Fibroblast of villous mesenchyme (primary cell): ENCODE measurements at regions not wholly inside any gene's neighbourhood (a gene's known extent, or its start where the extent isn't known, plus 50 kb on each side); places are given as distances from the start of the nearest gene placed in this dataset.

Source experiments
- DNase-seq: peaks from one replicate; pipeline ENCODE4 v3.0.0-alpha.2; 2010; ENCODE audit warnings: low read depth
- H3K4me3 ChIP-seq: 2 replicates; pipeline ENCODE4 v1.5.1; 2011; ENCODE audit warnings: low read depth, mild to moderate bottlenecking, low read length
- TF ChIP-seq, protein P1 (sequence below): IDR thresholded peaks from 2 replicates; pipeline ENCODE4 v1.5.1; 2012; ENCODE audit warnings: low read depth, mild to moderate bottlenecking, low read length; ENCODE audit not compliant: insufficient read depth

DNA sequence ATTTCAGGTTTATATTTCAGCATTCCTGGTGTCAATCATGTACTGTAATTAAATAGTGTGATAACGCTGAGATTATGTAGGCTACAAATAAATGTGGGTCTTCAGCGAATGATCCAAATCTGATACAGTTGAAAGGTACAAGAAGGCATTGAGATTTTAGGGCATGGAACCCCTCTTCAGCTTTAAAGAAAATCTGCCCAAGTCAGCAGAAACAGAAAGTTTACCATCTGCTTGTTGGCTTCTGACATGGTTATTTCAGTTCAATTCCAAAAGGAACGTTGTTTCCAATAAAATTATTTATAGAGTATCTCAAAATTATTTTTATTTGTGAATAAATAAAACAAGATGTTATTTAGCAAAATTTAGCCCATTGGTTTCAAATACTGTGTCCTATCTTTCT lies 400.2 kb upstream of the RORA start:
- H3K4me3 ChIP-seq = no peak overlapping the region
- TF ChIP-seq, protein P1, sequence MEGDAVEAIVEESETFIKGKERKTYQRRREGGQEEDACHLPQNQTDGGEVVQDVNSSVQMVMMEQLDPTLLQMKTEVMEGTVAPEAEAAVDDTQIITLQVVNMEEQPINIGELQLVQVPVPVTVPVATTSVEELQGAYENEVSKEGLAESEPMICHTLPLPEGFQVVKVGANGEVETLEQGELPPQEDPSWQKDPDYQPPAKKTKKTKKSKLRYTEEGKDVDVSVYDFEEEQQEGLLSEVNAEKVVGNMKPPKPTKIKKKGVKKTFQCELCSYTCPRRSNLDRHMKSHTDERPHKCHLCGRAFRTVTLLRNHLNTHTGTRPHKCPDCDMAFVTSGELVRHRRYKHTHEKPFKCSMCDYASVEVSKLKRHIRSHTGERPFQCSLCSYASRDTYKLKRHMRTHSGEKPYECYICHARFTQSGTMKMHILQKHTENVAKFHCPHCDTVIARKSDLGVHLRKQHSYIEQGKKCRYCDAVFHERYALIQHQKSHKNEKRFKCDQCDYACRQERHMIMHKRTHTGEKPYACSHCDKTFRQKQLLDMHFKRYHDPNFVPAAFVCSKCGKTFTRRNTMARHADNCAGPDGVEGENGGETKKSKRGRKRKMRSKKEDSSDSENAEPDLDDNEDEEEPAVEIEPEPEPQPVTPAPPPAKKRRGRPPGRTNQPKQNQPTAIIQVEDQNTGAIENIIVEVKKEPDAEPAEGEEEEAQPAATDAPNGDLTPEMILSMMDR = no peak
- DNase-seq = no peak

GRCh38 chr15:61624950-61625349 lies 395.8 kb upstream of the RORA start:
- TF ChIP-seq, protein P1 = no peak
- no peak overlapping the region for H3K4me3 ChIP-seq
- no peak for DNase-seq

DNA sequence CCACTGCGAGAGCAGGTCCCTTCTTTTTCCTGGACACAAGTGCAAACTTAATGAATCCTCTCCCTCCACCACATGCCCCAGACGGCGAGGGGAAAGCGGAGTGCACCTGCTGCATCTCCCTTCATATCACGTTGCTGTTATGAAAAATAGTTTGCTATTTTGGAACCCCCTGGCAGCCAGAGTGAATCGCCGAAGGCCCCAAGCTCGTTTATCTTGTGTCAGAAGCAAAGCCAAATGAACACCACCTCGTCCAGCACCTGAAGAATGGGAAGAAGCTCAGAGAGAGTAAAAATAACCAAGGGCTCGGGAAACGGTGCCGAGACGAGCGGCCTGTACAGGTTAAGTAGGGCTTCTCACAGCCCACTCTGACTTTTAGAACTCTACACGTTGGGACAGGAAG lies 394.6 kb upstream of the RORA start:
- TF ChIP-seq, protein P1 = no peak

GRCh38 chr15:61621865-61622264 lies 392.8 kb upstream of the RORA start:
- TF ChIP-seq, protein P1 = no peak

More for the DNA sequence above, 394.6 kb upstream of the RORA start:
- H3K4me3 ChIP-seq = no peak overlapping the region
- DNase-seq = no peak

DNA sequence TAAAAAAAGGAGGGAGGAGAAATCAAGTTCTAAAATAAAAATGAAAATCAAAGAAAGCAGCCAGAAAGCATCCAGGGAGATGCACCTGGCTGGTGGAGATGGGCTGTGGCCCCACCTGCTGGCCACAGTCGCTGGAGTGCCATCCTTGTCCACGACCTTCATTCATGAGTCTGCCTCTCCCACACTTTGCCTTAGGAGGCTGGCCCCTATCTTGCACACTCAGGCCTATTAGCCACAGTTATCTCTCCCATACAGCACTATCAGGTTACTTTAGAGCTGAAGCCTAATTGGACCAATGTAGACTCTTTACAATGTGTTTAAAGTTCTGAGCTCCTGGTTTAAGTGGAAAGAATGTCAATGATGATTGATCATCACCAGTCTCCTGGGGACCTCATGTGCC lies 392.0 kb upstream of the RORA start:
- no peak for DNase-seq
- TF ChIP-seq, protein P1 = peak; percentile 31
- H3K4me3 ChIP-seq = no peak overlapping the region

More at GRCh38 chr15:61621865-61622264, 392.8 kb upstream of the RORA start:
- no peak overlapping the region for H3K4me3 ChIP-seq
- no peak for DNase-seq

- TF ChIP-seq, protein P1 = no peak
- H3K4me3 ChIP-seq = no peak overlapping the region
- no peak for DNase-seq
Measured at GRCh38 chr15:61620151-61620550, 391.0 kb upstream of the RORA start.

DNA sequence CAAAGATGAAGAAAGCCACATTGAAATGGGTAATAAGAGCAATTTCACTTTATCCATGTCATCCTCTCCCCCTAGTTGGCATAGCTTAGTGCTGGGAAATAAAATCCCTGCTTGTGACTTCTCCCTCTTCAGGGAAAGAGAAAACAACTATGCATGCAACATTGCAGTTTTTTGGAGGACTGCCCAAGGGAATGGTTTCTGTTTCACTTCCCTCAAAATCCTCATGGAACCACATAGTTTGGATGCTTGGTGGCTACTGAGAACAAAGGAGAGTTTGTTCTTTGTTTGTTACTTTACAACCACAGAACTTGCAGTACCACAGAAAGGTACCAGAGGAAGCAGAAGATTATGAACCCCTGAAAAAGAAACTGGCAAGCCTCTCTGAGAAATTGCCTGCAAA lies 384.6 kb upstream of the RORA start:
- peak; percentile 13 for DNase-seq
- TF ChIP-seq, protein P1 = no peak
- H3K4me3 ChIP-seq = no peak overlapping the region
